B cell (primary cell): ENCODE measurements at regions not wholly inside any gene's neighbourhood (a gene's known extent, or its start where the extent isn't known, plus 50 kb on each side); places are given as distances from the start of the nearest gene placed in this dataset.

Experiments
- EZH2 ChIP-seq: IDR thresholded peaks from 2 replicates; pipeline ENCODE4 v1.6.1; 2012; ENCODE audit warnings: borderline replicate concordance, low read depth, mild to moderate bottlenecking, moderate library complexity, low read length; ENCODE audit not compliant: insufficient read depth, poor library complexity, severe bottlenecking
- TF ChIP-seq, protein P1 (sequence below): fragments of 200-600 bp; IDR thresholded peaks from one replicate; pipeline ENCODE4 v1.8.0; 2022; ENCODE audit warnings: antibody characterized with exemption, mild to moderate bottlenecking

DNA sequence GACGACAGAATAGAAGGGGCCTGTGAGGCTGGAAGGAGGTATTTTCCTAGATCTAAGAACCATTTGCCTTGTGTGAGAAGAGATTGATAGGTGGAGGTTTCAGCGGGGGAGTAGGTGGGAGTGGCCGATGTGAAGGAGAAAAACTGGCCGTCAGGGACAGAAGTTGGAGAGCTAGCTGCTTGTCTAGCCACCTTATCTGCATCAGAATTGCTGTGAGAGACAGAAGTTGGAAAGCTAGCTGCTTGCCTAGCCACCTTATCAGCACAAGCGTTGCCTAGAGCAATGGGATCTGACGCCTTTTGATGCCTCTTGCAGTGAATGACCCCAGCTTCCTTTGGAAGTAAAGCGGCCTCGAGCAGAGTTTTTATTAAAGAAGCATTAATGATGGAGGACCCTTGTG lies 283.9 kb downstream of the RPS4Y2 start:
- TF ChIP-seq EZH2, result no peak
- TF ChIP-seq, protein P1, sequence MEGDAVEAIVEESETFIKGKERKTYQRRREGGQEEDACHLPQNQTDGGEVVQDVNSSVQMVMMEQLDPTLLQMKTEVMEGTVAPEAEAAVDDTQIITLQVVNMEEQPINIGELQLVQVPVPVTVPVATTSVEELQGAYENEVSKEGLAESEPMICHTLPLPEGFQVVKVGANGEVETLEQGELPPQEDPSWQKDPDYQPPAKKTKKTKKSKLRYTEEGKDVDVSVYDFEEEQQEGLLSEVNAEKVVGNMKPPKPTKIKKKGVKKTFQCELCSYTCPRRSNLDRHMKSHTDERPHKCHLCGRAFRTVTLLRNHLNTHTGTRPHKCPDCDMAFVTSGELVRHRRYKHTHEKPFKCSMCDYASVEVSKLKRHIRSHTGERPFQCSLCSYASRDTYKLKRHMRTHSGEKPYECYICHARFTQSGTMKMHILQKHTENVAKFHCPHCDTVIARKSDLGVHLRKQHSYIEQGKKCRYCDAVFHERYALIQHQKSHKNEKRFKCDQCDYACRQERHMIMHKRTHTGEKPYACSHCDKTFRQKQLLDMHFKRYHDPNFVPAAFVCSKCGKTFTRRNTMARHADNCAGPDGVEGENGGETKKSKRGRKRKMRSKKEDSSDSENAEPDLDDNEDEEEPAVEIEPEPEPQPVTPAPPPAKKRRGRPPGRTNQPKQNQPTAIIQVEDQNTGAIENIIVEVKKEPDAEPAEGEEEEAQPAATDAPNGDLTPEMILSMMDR, result no peak
